ENCODE measurements at regions not wholly inside any gene's neighbourhood (a gene's known extent, or its start where the extent isn't known, plus 50 kb on each side); places are given as distances from the start of the nearest gene placed in this dataset.

DNA sequence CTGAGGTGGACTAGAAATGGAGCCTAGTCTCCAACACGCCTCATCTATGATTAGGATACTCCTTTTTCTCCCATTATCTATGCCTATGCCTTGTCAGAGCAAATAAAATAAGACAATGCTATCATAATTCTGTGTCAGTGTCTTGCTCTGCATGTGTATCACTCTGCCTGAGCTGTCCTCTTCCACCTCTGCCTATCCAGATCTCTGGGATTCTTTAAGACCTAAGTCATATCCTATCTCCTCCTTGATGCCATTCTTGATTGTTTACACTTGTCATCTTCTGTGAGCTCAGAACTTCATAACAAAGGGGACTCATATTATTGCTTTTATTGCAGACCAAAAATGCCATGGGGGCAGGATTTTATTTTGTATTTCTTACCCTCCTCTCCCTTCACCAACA lies 351.2 kb upstream of the C9orf72 start:
- TF ChIP-seq, protein P1, sequence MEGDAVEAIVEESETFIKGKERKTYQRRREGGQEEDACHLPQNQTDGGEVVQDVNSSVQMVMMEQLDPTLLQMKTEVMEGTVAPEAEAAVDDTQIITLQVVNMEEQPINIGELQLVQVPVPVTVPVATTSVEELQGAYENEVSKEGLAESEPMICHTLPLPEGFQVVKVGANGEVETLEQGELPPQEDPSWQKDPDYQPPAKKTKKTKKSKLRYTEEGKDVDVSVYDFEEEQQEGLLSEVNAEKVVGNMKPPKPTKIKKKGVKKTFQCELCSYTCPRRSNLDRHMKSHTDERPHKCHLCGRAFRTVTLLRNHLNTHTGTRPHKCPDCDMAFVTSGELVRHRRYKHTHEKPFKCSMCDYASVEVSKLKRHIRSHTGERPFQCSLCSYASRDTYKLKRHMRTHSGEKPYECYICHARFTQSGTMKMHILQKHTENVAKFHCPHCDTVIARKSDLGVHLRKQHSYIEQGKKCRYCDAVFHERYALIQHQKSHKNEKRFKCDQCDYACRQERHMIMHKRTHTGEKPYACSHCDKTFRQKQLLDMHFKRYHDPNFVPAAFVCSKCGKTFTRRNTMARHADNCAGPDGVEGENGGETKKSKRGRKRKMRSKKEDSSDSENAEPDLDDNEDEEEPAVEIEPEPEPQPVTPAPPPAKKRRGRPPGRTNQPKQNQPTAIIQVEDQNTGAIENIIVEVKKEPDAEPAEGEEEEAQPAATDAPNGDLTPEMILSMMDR (conservative IDR thresholded peaks at IDR 0.05), result no peak
- TF ChIP-seq EZH2 (IDR thresholded peaks at IDR 0.05; ENCODE audit: low read depth), result no peak
- Histone ChIP-seq H3K27me3 (ENCODE audit: insufficient read depth, low read depth) (no peaks in the 10 kb centered on the region), H3K27ac (no peak overlapping the region), H3K4me1 (replicated peaks; ENCODE audit: insufficient read depth) (no peaks in the 10 kb centered on the region), H3F3A (ENCODE audit: insufficient read depth, low read depth) (no peaks in the 10 kb centered on the region), H4K20me1 (ENCODE audit: insufficient read depth) (no peaks in the 10 kb centered on the region), H3K4me2 (no peak overlapping the region), H3K79me2 (ENCODE audit: low read depth) (no peaks in the 10 kb centered on the region), H3K36me3 (ENCODE audit: low read depth) (no peaks in the 10 kb centered on the region), H3K9me2 (ENCODE audit: insufficient read depth) (no peaks in the 10 kb centered on the region), H2AFZ (no peak overlapping the region), H3K9me3 (ENCODE audit: insufficient read depth, low read depth) (no peaks in the 10 kb centered on the region), H3K4me3 (no peak overlapping the region)
- ChIA-PET CTCF (no interaction called here), POLR2A (ENCODE audit: unreplicated experiment) (no interaction called here)
- BruUV-seq (replicated peaks), result no TSS peak
- no peak for DNase-seq
- intact Hi-C loops (cut with micrococcal nuclease; ENCODE audit: unreplicated experiment), result no loop called here

DNA sequence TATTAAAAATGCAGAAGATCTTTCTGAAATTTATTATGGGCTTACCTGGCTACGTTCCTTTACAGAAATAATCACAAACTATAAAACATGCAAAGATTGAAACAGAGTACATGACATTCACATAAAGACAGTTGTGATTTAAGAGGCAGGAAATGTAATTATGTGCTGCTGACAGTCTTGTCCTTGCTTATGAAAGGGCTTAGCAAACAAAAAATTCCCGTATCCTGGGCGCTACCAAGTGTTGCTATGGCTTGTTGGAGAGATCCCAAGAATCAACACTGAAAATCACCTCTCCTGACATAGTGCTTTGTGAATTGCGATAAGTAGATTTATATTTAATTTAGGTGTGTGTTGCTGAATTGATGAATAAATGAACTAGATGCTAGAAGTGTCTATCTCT lies 352.5 kb upstream of the C9orf72 start:
- Histone ChIP-seq H3K4me3 (no peak overlapping the region), H3K4me2 (no peak overlapping the region), H3K9me2 (ENCODE audit: insufficient read depth) (no peaks in the 10 kb centered on the region), H3K36me3 (ENCODE audit: low read depth) (no peaks in the 10 kb centered on the region), H3K9me3 (ENCODE audit: insufficient read depth, low read depth) (no peaks in the 10 kb centered on the region), H4K20me1 (ENCODE audit: insufficient read depth) (no peaks in the 10 kb centered on the region), H3K27ac (no peak overlapping the region), H3K27me3 (ENCODE audit: insufficient read depth, low read depth) (no peaks in the 10 kb centered on the region), H3F3A (ENCODE audit: insufficient read depth, low read depth) (no peaks in the 10 kb centered on the region), H3K79me2 (ENCODE audit: low read depth) (no peaks in the 10 kb centered on the region), H3K4me1 (replicated peaks; ENCODE audit: insufficient read depth) (no peaks in the 10 kb centered on the region), H2AFZ (no peak overlapping the region)
- no peak for DNase-seq
- intact Hi-C loops (cut with micrococcal nuclease; ENCODE audit: unreplicated experiment), result no loop called here
- ChIA-PET CTCF (no interaction called here), POLR2A (ENCODE audit: unreplicated experiment) (no interaction called here)
- no TSS peak for BruUV-seq (replicated peaks)
- TF ChIP-seq EZH2 (IDR thresholded peaks at IDR 0.05; ENCODE audit: low read depth), result no peak
- TF ChIP-seq, protein P1 (conservative IDR thresholded peaks at IDR 0.05), result no peak

DNA sequence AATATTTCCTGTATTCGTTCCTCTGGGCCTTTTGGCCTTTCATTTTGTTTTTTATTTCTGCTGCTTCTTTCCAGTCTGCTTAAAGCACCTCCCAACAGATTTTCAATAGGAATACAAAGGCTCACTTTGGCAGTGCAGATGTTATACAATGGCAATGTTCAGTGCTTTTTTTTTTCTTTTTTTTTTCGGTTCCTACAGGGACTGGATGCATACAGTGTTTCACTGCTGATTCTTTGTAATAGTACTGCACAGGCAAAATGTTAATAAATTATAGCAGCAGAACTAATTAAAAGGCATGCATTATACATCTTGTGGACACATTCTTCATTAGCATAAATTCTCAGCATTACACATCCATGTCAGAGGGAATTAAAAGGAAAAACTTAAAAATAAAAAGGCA lies 356.6 kb upstream of the C9orf72 start:
- no peaks in the 10 kb centered on the region for H3F3A ChIP-seq (ENCODE audit: insufficient read depth, low read depth)
- H4K20me1 ChIP-seq (ENCODE audit: insufficient read depth), result no peaks in the 10 kb centered on the region
- TF ChIP-seq, protein P1 (conservative IDR thresholded peaks at IDR 0.05), result no peak
- no peak for TF ChIP-seq EZH2 (IDR thresholded peaks at IDR 0.05; ENCODE audit: low read depth)
- no peaks in the 10 kb centered on the region for H3K79me2 ChIP-seq (ENCODE audit: low read depth)
- H2AFZ ChIP-seq, result no peak overlapping the region
- CTCF ChIA-PET, result interaction anchor here (0.6 kb wide), 1 partner anchor 597 kb away, joined by 3 read pairs; no protein-coding TSS in a partner anchor
- no peaks in the 10 kb centered on the region for H3K9me2 ChIP-seq (ENCODE audit: insufficient read depth)
- H3K4me2 ChIP-seq, result no peak overlapping the region
- no peak overlapping the region for H3K27ac ChIP-seq
- intact Hi-C loops (cut with micrococcal nuclease; ENCODE audit: unreplicated experiment), result no loop called here
- H3K9me3 ChIP-seq (ENCODE audit: insufficient read depth, low read depth), result no peaks in the 10 kb centered on the region
- no peaks in the 10 kb centered on the region for H3K27me3 ChIP-seq (ENCODE audit: insufficient read depth, low read depth)
- no peak overlapping the region for H3K4me3 ChIP-seq
- no peak for DNase-seq
- no peaks in the 10 kb centered on the region for H3K36me3 ChIP-seq (ENCODE audit: low read depth)
- POLR2A ChIA-PET (ENCODE audit: unreplicated experiment), result no interaction called here
- BruUV-seq (replicated peaks), result no TSS peak
- no peaks in the 10 kb centered on the region for H3K4me1 ChIP-seq (replicated peaks; ENCODE audit: insufficient read depth)

Data from PC-9 (cell line).